H1 (cell line): ENCODE measurements at regions not wholly inside any gene's neighbourhood (a gene's known extent, or its start where the extent isn't known, plus 50 kb on each side); places are given as distances from the start of the nearest gene placed in this dataset.

Source experiments
- CTCF ChIA-PET: fragments of 300-600 bp; sonication (Branson Sonifier 250); formaldehyde crosslinking; loops from one replicate; lab custom pipeline; 2021; ENCODE audit not compliant: partially characterized antibody; lab: Charles Lee
- POLR2A ChIA-PET: fragments of 300-600 bp; sonication (Branson Sonifier 250); formaldehyde crosslinking; loops from one replicate; lab custom pipeline; 2021; ENCODE audit warnings: inconsistent platforms; ENCODE audit not compliant: partially characterized antibody; lab: Charles Lee
- DNase-seq, 2 experiments: peaks; one replicate each; pipeline versions ENCODE4 v3.0.0 to v3.0.0-alpha.2; 2010 to 2022; ENCODE audit warnings: low spot score in 2 of 2, low read depth in 1 of 2, mixed read lengths in 1 of 2
- FAIRE-seq: peaks from 2 replicates; lab custom pipeline; 2011; peaks lifted over from hg19 to GRCh38; lab: Jason Lieb, UNC
- H2AFZ ChIP-seq: 2 replicates; pipeline ENCODE4 v1.8.1; 2012; ENCODE audit warnings: low read length, inconsistent platforms
- H2AK5ac ChIP-seq: 2 replicates; pipeline ENCODE4 v1.6.1; 2013; ENCODE audit warnings: low read depth, low read length
- H2BK120ac ChIP-seq: replicated peaks from 2 replicates; pipeline ENCODE3; 2013; ENCODE audit warnings: low read depth, low read length, inconsistent platforms
- H2BK12ac ChIP-seq: 2 replicates; pipeline ENCODE4 v1.6.1; 2013; ENCODE audit warnings: low read depth, low read length
- H2BK15ac ChIP-seq: 2 replicates; pipeline ENCODE4 v1.6.1; 2013; ENCODE audit warnings: low read length
- H2BK20ac ChIP-seq: 2 replicates; pipeline ENCODE4 v1.6.1; 2013; ENCODE audit warnings: low read length
- H2BK5ac ChIP-seq: 2 replicates; pipeline ENCODE4 v1.6.1; 2013; ENCODE audit warnings: low read depth, low read length
- H3K14ac ChIP-seq: 2 replicates; pipeline ENCODE4 v1.6.1; 2013; ENCODE audit warnings: inconsistent platforms; ENCODE audit not compliant: insufficient read length
- H3K18ac ChIP-seq: 2 replicates; pipeline ENCODE4 v1.6.1; 2013; ENCODE audit warnings: low read length; ENCODE audit errors: extremely low read depth
- H3K23ac ChIP-seq: 2 replicates; pipeline ENCODE4 v1.6.1; 2013; ENCODE audit warnings: inconsistent platforms; ENCODE audit not compliant: insufficient read length
- H3K23me2 ChIP-seq: 2 replicates; pipeline ENCODE4 v1.6.1; 2013; ENCODE audit warnings: low read depth, low read length
- H3K27ac ChIP-seq: 2 replicates; pipeline ENCODE4 v1.6.1; 2011; ENCODE audit warnings: low read depth, low read length, inconsistent platforms
- H3K27me3 ChIP-seq, 4 experiments: replicated peaks in 1 of 4; 1 replicate in 1 of 4; 2 replicates in 3 of 4; pipeline versions ENCODE4 v1.6.1 to v1.8.1; 2011 to 2013; ENCODE audit warnings: low read length in 3 of 4, mild to moderate bottlenecking in 3 of 4, inconsistent platforms in 2 of 4, mixed read lengths in 2 of 4, moderate library complexity in 1 of 4; ENCODE audit not compliant: control insufficient read depth in 3 of 4, insufficient read depth in 3 of 4; ENCODE audit errors: extremely low read depth in 1 of 4
- H3K36me3 ChIP-seq, 4 experiments: 2 replicates each; pipeline versions ENCODE4 v1.6.1 to v1.8.1; 2011 to 2013; ENCODE audit warnings: mild to moderate bottlenecking in 4 of 4, low read length in 3 of 4, moderate library complexity in 2 of 4, control low read depth in 1 of 4, inconsistent platforms in 1 of 4; ENCODE audit not compliant: insufficient read depth in 4 of 4, control insufficient read depth in 2 of 4
- H3K4ac ChIP-seq: replicated peaks from 2 replicates; pipeline ENCODE3; 2013; ENCODE audit warnings: low read length, low read depth, mixed read lengths, inconsistent platforms; ENCODE audit not compliant: insufficient read length
- H3K4me1 ChIP-seq, 4 experiments: replicated peaks in 1 of 4; 1 replicate in 1 of 4; 2 replicates in 3 of 4; pipeline versions ENCODE4 v1.6.1 to v1.8.1; 2011 to 2013; ENCODE audit warnings: low read length in 3 of 4, inconsistent platforms in 2 of 4, mixed read lengths in 1 of 4; ENCODE audit not compliant: insufficient read depth in 4 of 4, control insufficient read depth in 3 of 4
- H3K4me2 ChIP-seq, 2 experiments: 2 replicates each; pipeline versions ENCODE4 v1.6.1 to v1.8.1; 2011 to 2013; ENCODE audit warnings: low read depth in 2 of 2, low read length in 2 of 2, control low read depth in 1 of 2, inconsistent platforms in 1 of 2, mild to moderate bottlenecking in 1 of 2; ENCODE audit not compliant: insufficient read depth in 1 of 2
- H3K4me3 ChIP-seq, 4 experiments: fragments of 200-600, 300-600 bp in 1 of 4; sonication (generic), shearing (Covaris generic), sonication (Bioruptor Twin) in 1 of 4; 2 replicates each; pipeline versions ENCODE4 v1.5.1 to v1.8.1; 2011 to 2016; ENCODE audit warnings: low read length in 4 of 4, low read depth in 3 of 4, control low read depth in 2 of 4, inconsistent platforms in 2 of 4, mild to moderate bottlenecking in 2 of 4, mixed read lengths in 1 of 4, moderate library complexity in 1 of 4; ENCODE audit not compliant: insufficient read depth in 2 of 4; ENCODE audit errors: extremely low read depth in 1 of 4
- H3K56ac ChIP-seq: replicated peaks from 2 replicates; pipeline ENCODE3; 2013; ENCODE audit warnings: low read depth, mild to moderate bottlenecking, mixed read lengths, low read length, inconsistent platforms; ENCODE audit not compliant: insufficient read length
- H3K79me1 ChIP-seq: 2 replicates; pipeline ENCODE4 v1.6.1; 2013; ENCODE audit warnings: low read depth, low read length, control low read depth
- H3K79me2 ChIP-seq, 2 experiments: 2 replicates each; pipeline versions ENCODE4 v1.6.1 to v1.8.1; 2012 to 2013; ENCODE audit warnings: low read length in 2 of 2, mild to moderate bottlenecking in 2 of 2, inconsistent platforms in 1 of 2; ENCODE audit not compliant: insufficient read depth in 2 of 2, control insufficient read depth in 1 of 2
- H3K9ac ChIP-seq, 4 experiments: replicated peaks in 1 of 4; 1 replicate in 1 of 4; 2 replicates in 3 of 4; pipeline versions ENCODE4 v1.6.1 to v1.8.1; 2011 to 2013; ENCODE audit warnings: low read depth in 3 of 4, low read length in 3 of 4, control low read depth in 2 of 4, mild to moderate bottlenecking in 2 of 4, moderate library complexity in 2 of 4, inconsistent platforms in 1 of 4; ENCODE audit errors: extremely low read depth in 1 of 4
- H3K9me3 ChIP-seq, 2 experiments: 2 replicates each; pipeline versions ENCODE4 v1.6.1 to v1.8.1; 2012 to 2013; ENCODE audit warnings: mild to moderate bottlenecking in 2 of 2, moderate library complexity in 2 of 2, control low read depth in 1 of 2, inconsistent platforms in 1 of 2, low read depth in 1 of 2, low read length in 1 of 2, mixed read lengths in 1 of 2; ENCODE audit not compliant: insufficient read depth in 2 of 2
- H4K20me1 ChIP-seq, 2 experiments: replicated peaks in 1 of 2; 2 replicates each; pipeline versions ENCODE3 to v1.8.1; 2011 to 2013; ENCODE audit warnings: inconsistent platforms in 2 of 2, low read length in 2 of 2, mild to moderate bottlenecking in 1 of 2; ENCODE audit not compliant: insufficient read depth in 2 of 2, control insufficient read depth in 1 of 2
- H4K5ac ChIP-seq: 2 replicates; pipeline ENCODE4 v1.6.1; 2013; ENCODE audit warnings: low read length, low read depth, mixed read lengths, inconsistent platforms; ENCODE audit not compliant: insufficient read length
- H4K8ac ChIP-seq: 2 replicates; pipeline ENCODE4 v1.8.0; 2013; ENCODE audit warnings: mild to moderate bottlenecking, moderate library complexity, low read length, inconsistent platforms; ENCODE audit not compliant: insufficient read depth; ENCODE audit errors: extremely low read depth
- H4K91ac ChIP-seq: replicated peaks from 2 replicates; pipeline ENCODE3; 2013; ENCODE audit warnings: low read length, mixed read lengths, inconsistent platforms; ENCODE audit not compliant: insufficient read length
- CBX8 ChIP-seq: fragments of 300-800, 300-1000 bp; sonication (generic); IDR thresholded peaks from 2 replicates; pipeline ENCODE4 v1.7.1; 2016; ENCODE audit warnings: low read depth, low read length, borderline replicate concordance
- SUZ12 ChIP-seq: fragments of 200-600 bp; sonication (generic); IDR thresholded peaks from 2 replicates; pipeline ENCODE4 v1.6.1; 2012; ENCODE audit warnings: mild to moderate bottlenecking, inconsistent platforms, low read length, moderate library complexity, mixed read lengths
- TEAD4 ChIP-seq: IDR thresholded peaks from 2 replicates; pipeline ENCODE4 v1.6.1; 2012; ENCODE audit warnings: low read depth, low read length, inconsistent platforms, mixed read lengths
- WGBS, 2 experiments: shearing (Covaris generic) in 1 of 2; methylation state at CpG; one replicate each; pipeline versions ENCODE4 v1.1.6 to v1.1.7; 2013 to 2015; ENCODE audit warnings: low lambda C conversion rate in 2 of 2, mixed read lengths in 2 of 2, inconsistent platforms in 1 of 2, low coverage in 1 of 2, missing lambda C conversion rate in 1 of 2; ENCODE audit not compliant: insufficient replicate concordance in 2 of 2, insufficient coverage in 1 of 2, insufficient read length in 1 of 2; ENCODE audit errors: extremely low coverage in 1 of 2, missing lambda C conversion rate in 1 of 2; 5-methylcytosine and 5-hydroxymethylcytosine counted together

DNA sequence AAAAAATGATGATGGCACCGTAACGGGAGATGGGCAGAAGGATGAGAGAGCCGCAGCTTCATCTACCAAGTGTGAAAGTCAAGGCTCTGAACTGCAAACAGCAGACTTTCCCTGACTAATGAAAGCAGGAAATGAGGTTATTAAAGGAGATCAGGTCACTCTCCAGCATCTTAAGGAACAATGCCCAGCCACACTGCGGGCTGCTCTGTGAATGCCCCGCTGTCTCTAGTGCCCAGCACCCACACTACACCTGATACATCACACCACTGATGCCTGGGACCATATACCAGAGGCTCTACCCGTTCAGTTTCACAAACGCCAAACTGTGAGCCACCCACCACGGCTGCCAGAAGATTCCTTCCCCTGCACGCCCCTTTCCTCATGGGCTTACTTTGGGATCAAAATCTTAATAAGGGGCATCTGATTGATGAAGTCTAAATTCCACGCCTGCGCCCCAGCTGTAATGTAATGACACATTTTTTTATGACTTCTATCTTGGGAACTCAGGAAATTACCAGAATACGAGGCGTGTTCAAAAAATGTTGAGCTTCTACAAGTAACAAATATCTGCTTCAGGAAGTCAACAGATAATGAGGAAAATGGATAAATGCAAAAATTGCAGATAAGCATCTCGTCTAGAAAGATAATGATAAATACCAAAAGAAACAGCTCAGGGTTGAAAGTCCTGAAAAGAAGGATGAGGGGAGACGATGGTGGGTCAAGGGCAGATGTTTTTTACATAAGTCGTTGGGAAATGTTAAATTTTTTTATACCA, 72.0 kb downstream of the MIS18A start:
- Histone ChIP-seq H3K27me3 (no peaks in the 10 kb centered on the region), H3K9ac (no peak overlapping the region), H2BK120ac (no peak overlapping the region), H2AK5ac (no peak overlapping the region), H2BK5ac (no peak overlapping the region), H3K18ac (no peak overlapping the region), H3K4me2 (no peak overlapping the region), H2BK15ac (no peak overlapping the region), H2BK12ac (no peak overlapping the region), H3K79me2 (no peaks in the 10 kb centered on the region), H3K4ac (no peak overlapping the region), H3K4me1 (no peaks in the 10 kb centered on the region), H3K56ac (no peak overlapping the region), H4K5ac (no peak overlapping the region), H3K79me1 (no peaks in the 10 kb centered on the region), H4K8ac (no peak overlapping the region), H2AFZ (no peak overlapping the region), H3K36me3 (no peaks in the 10 kb centered on the region), H3K4me3 (no peak overlapping the region), H3K14ac (no peak overlapping the region), H3K27ac (no peak overlapping the region), H2BK20ac (no peak overlapping the region), H3K23ac (no peak overlapping the region), H3K9me3 (0 out of 4 replicates have a peak, but pooled peaks cover 0 to 2% of the 10 kb centered on the region in 2 experiments), H4K91ac (no peak overlapping the region), H3K23me2 (no peaks in the 10 kb centered on the region), H4K20me1 (no peaks in the 10 kb centered on the region)
- TF ChIP-seq CBX8, result no peak
- no peak for TF ChIP-seq SUZ12
- TF ChIP-seq TEAD4, result no peak
- 89% methylated on average over 16 of the region's 16 CpGs; no CpG with 5 or more reads in 1 of the 2 experiments for WGBS, 2 experiments
- ChIA-PET POLR2A (no interaction called here), CTCF (interaction anchor here (0.9 to 1.4 kb wide), 2 partner anchors 61 to 86 kb away, joined by 3 to 4 read pairs; no protein-coding TSS in a partner anchor)
- FAIRE-seq (no peak), DNase-seq (no peak)
